SK-N-SH (cell line): ENCODE measurements at regions not wholly inside any gene's neighbourhood (a gene's known extent, or its start where the extent isn't known, plus 50 kb on each side); places are given as distances from the start of the nearest gene placed in this dataset.
"Not testable (repeated sequence)": the region's sequence is repeated elsewhere in the genome, so short reads cannot be mapped to it uniquely, and the experiment has no call there.

Source experiments
- CTCF ChIA-PET: fragments of 300-600, 350-600 bp; formaldehyde crosslinking; extraction: SDS; loops from one replicate; lab custom pipeline; 2021; lab: Yijun Ruan, JAX
- POLR2A ChIA-PET: fragments of 350-600 bp; sonication (Branson Sonifier 250); formaldehyde crosslinking; extraction: SDS; loops from one replicate; lab custom pipeline; 2020; ENCODE audit warnings: antibody characterized with exemption, inconsistent platforms; lab: Yijun Ruan, JAX
- DNase-seq: peaks from one replicate; pipeline ENCODE4 v3.0.0; 2012
- H2AFZ ChIP-seq: fragments of 200-600 bp; sonication (generic); 2 replicates; pipeline ENCODE4 v1.8.1; 2016; ENCODE audit warnings: antibody characterized with exemption, mild to moderate bottlenecking, low read depth
- H3F3A ChIP-seq: fragments of 200-600 bp; sonication (generic); replicated peaks from 2 replicates; pipeline ENCODE3; 2016; ENCODE audit warnings: antibody characterized with exemption, mild to moderate bottlenecking; ENCODE audit not compliant: insufficient read depth
- H3K27ac ChIP-seq, 2 experiments: fragments of 200-500 bp in 1 of 2; fragments of 200-600 bp in 1 of 2; sonication (Bioruptor generic) in 1 of 2; sonication (generic), shearing (Covaris generic) in 1 of 2; 2 replicates each; pipeline versions ENCODE4 v1.5.1 to v1.6.1; 2014 to 2016; ENCODE audit warnings: low read depth in 2 of 2, inconsistent platforms in 1 of 2, low read length in 1 of 2, mild to moderate bottlenecking in 1 of 2, mixed read lengths in 1 of 2
- H3K27me3 ChIP-seq: fragments of 200-600 bp; sonication (generic), shearing (Covaris generic); 2 replicates; pipeline ENCODE4 v1.6.1; 2016; ENCODE audit warnings: mixed run types; ENCODE audit not compliant: insufficient read depth
- H3K36me3 ChIP-seq, 2 experiments: fragments of 200-500 bp in 1 of 2; fragments of 200-600 bp in 1 of 2; sonication (Bioruptor generic) in 1 of 2; sonication (generic) in 1 of 2; replicated peaks in 1 of 2; 2 replicates each; pipeline versions ENCODE3 to v1.5.1; 2014 to 2016; ENCODE audit warnings: low read length in 1 of 2, mild to moderate bottlenecking in 1 of 2; ENCODE audit not compliant: insufficient read depth in 2 of 2, control insufficient read depth in 1 of 2
- H3K4me1 ChIP-seq, 2 experiments: fragments of 200-500 bp in 1 of 2; fragments of 200-600 bp in 1 of 2; sonication (Bioruptor generic) in 1 of 2; sonication (generic), shearing (Covaris generic) in 1 of 2; 2 replicates each; pipeline versions ENCODE4 v1.5.1 to v1.6.1; 2014 to 2016; ENCODE audit warnings: low read depth in 1 of 2, low read length in 1 of 2, mixed run types in 1 of 2; ENCODE audit not compliant: insufficient read depth in 2 of 2, control insufficient read depth in 1 of 2
- H3K4me2 ChIP-seq: fragments of 200-600 bp; sonication (generic), shearing (Covaris generic); 2 replicates; pipeline ENCODE4 v1.6.1; 2017; ENCODE audit warnings: mixed run types
- H3K4me3 ChIP-seq, 2 experiments: fragments of 200-500 bp in 1 of 2; fragments of 200-600 bp in 1 of 2; sonication (Bioruptor generic) in 1 of 2; sonication (generic), shearing (Covaris generic) in 1 of 2; 2 replicates each; pipeline versions ENCODE4 v1.5.1 to v1.8.1; 2014 to 2016; ENCODE audit warnings: low read depth in 2 of 2, inconsistent platforms in 1 of 2, low read length in 1 of 2, mild to moderate bottlenecking in 1 of 2, mixed read lengths in 1 of 2, moderate library complexity in 1 of 2
- H3K79me2 ChIP-seq: fragments of 200-600 bp; sonication (generic); 2 replicates; pipeline ENCODE4 v1.8.1; 2017; ENCODE audit warnings: mild to moderate bottlenecking; ENCODE audit not compliant: insufficient read depth
- H3K9ac ChIP-seq: fragments of 200-600 bp; sonication (generic); 2 replicates; pipeline ENCODE4 v1.6.1; 2017; ENCODE audit warnings: mixed run types
- H3K9me2 ChIP-seq: fragments of 200-600 bp; sonication (generic); 2 replicates; pipeline ENCODE4 v1.6.1; 2017; ENCODE audit warnings: mixed run types
- H3K9me3 ChIP-seq: fragments of 200-600 bp; sonication (generic); 2 replicates; pipeline ENCODE4 v1.6.1; 2017; ENCODE audit warnings: mixed run types, mild to moderate bottlenecking, moderate library complexity
- H4K20me1 ChIP-seq: fragments of 200-600 bp; sonication (generic); 2 replicates; pipeline ENCODE4 v1.6.1; 2017; ENCODE audit warnings: mild to moderate bottlenecking, mixed run types; ENCODE audit not compliant: insufficient read depth
- WGBS: methylation state at CpG from one replicate; pipeline ENCODE4 v1.1.6; 2017; ENCODE audit warnings: low lambda C conversion rate; 5-methylcytosine and 5-hydroxymethylcytosine counted together

GRCh38 chr20:30378721-30379120 lies 878.7 kb upstream of the DEFB115 start:
- H3F3A ChIP-seq, H3K27ac ChIP-seq, H3K9me2 ChIP-seq, H2AFZ ChIP-seq, CTCF ChIA-PET, H3K4me3 ChIP-seq, H4K20me1 ChIP-seq, POLR2A ChIA-PET, H3K9ac ChIP-seq, H3K9me3 ChIP-seq, H3K27me3 ChIP-seq, H3K4me2 ChIP-seq, DNase-seq, H3K4me1 ChIP-seq: not testable (repeated sequence)
- Histone ChIP-seq H3K79me2 (peaks cover 25% of the 10 kb centered on the region), H3K36me3 (peaks cover 3 to 10% of the 10 kb centered on the region in 2 experiments)
- WGBS, result 100% methylated on average over 1 of the region's 1 CpG

GRCh38 chr20:30384841-30385240 lies 872.6 kb upstream of the DEFB115 start:
- H3K4me3 ChIP-seq, H3K9me3 ChIP-seq, H3K9ac ChIP-seq, POLR2A ChIA-PET, H3K9me2 ChIP-seq, H3K27me3 ChIP-seq, H3F3A ChIP-seq, H3K4me1 ChIP-seq, H2AFZ ChIP-seq, H3K4me2 ChIP-seq, CTCF ChIA-PET, DNase-seq, H4K20me1 ChIP-seq, H3K27ac ChIP-seq: not testable (repeated sequence)
- 75% methylated on average over 6 of the region's 6 CpGs for WGBS
- peaks cover 19% of the 10 kb centered on the region for H3K79me2 ChIP-seq
- H3K36me3 ChIP-seq, result peaks cover 6 to 23% of the 10 kb centered on the region in 2 experiments

DNA sequence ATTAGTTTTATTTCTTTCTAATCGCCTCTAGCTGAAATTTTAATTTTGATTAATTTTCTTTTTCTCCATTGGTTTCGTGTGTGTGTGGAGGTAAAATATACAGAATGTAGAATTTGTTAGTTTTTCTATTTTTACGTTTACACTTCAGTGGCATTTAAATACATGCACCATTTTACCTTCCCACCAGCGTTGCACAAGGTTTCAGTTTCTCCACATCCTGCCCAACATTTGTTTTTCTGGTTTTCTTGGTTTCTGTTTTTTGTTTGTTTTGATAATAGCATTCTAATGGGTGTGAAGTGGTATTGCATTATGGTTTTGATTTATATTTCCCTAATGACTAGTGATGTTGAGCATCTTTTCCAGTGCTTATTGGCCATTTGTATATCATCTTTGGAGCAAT lies 871.4 kb upstream of the DEFB115 start:
- H3K9me2 ChIP-seq, H4K20me1 ChIP-seq, H2AFZ ChIP-seq, H3K9ac ChIP-seq, H3K27ac ChIP-seq, H3F3A ChIP-seq, H3K4me1 ChIP-seq, H3K4me2 ChIP-seq, H3K27me3 ChIP-seq, H3K4me3 ChIP-seq, POLR2A ChIA-PET, DNase-seq, H3K9me3 ChIP-seq, CTCF ChIA-PET: not testable (repeated sequence)
- peaks cover 16% of the 10 kb centered on the region for H3K79me2 ChIP-seq
- WGBS, result 98% methylated on average over 4 of the region's 4 CpGs
- H3K36me3 ChIP-seq, result peaks cover 5 to 29% of the 10 kb centered on the region in 2 experiments

- H3K4me2 ChIP-seq, H3F3A ChIP-seq, DNase-seq, H2AFZ ChIP-seq, H3K27ac ChIP-seq, H3K4me3 ChIP-seq, CTCF ChIA-PET, POLR2A ChIA-PET, H4K20me1 ChIP-seq, H3K9me3 ChIP-seq, H3K4me1 ChIP-seq, H3K9ac ChIP-seq, H3K79me2 ChIP-seq, H3K9me2 ChIP-seq, H3K27me3 ChIP-seq: not testable (repeated sequence)
- WGBS, result 93% methylated on average over 4 of the region's 4 CpGs
- peaks cover 9 to 26% of the 10 kb centered on the region in 2 experiments for H3K36me3 ChIP-seq
Measured at GRCh38 chr20:30387823-30388222, 869.6 kb upstream of the DEFB115 start.

- POLR2A ChIA-PET, H3K79me2 ChIP-seq, H2AFZ ChIP-seq, H3K27me3 ChIP-seq, H3K9me3 ChIP-seq, H3K27ac ChIP-seq, H3K4me2 ChIP-seq, CTCF ChIA-PET, H3F3A ChIP-seq, H3K9ac ChIP-seq, H4K20me1 ChIP-seq, H3K4me3 ChIP-seq, H3K9me2 ChIP-seq, H3K4me1 ChIP-seq, DNase-seq: not testable (repeated sequence)
- peaks cover 14 to 28% of the 10 kb centered on the region in 2 experiments for H3K36me3 ChIP-seq
- 94% methylated on average over 1 of the region's 1 CpG for WGBS
Measured at GRCh38 chr20:30393523-30393922, 863.9 kb upstream of the DEFB115 start.

DNA sequence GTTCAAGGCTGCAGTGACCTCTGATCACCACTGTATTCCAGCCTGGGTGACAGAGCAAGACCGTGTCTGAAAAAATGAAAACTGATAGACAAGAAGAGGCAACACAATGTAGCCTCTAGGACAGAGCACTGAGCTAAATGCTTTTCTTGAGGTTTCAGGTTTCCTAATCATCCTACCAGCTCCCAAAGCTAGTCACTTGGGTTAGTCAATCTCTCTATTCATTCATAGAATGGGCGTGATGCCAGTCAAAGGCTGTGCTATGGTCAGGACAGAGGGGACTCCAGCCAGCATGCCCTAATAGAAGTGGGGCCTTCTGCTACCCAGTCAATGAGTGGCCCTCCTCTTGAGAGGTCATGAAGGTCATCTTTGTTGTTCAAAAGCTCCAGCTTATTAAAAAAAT lies 860.4 kb upstream of the DEFB115 start:
- H3K4me3 ChIP-seq, H4K20me1 ChIP-seq, H3K9me2 ChIP-seq, H3K4me1 ChIP-seq, H3F3A ChIP-seq, H3K9ac ChIP-seq, CTCF ChIA-PET, H3K27ac ChIP-seq, POLR2A ChIA-PET, H2AFZ ChIP-seq, H3K27me3 ChIP-seq, H3K9me3 ChIP-seq, DNase-seq, H3K79me2 ChIP-seq, H3K4me2 ChIP-seq: not testable (repeated sequence)
- 89% methylated on average over 2 of the region's 2 CpGs for WGBS
- peaks cover 10 to 21% of the 10 kb centered on the region in 2 experiments for H3K36me3 ChIP-seq

DNA sequence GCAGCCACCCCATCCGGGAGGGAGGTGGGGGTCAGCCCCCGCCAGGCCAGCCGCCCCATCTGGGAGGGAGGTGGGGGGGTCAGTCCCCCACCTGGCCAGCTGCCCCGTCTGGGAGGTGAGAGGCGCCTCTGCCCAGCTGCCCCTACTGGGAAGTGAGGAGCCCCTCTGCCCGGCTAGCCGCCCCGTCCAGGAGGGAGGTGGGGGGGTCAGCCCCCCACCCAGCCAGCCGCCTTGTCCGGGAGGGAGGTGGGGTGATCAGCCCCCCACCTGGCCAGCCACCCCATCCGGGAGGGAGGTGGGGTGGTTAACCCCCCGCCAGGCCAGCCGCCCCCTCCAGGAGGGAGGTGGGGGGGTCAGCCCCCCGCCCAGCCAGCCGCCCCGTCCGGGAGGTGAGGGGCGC lies 852.4 kb upstream of the DEFB115 start:
- CTCF ChIA-PET, result not testable (repeated sequence)

More for the DNA sequence above, 852.4 kb upstream of the DEFB115 start:
- H3K27me3 ChIP-seq, H3K79me2 ChIP-seq, H3K9me3 ChIP-seq, POLR2A ChIA-PET, DNase-seq, H3K9ac ChIP-seq, H4K20me1 ChIP-seq, H3K27ac ChIP-seq, H3K36me3 ChIP-seq, H3K9me2 ChIP-seq, H3K4me2 ChIP-seq, H3F3A ChIP-seq, H3K4me3 ChIP-seq, H2AFZ ChIP-seq, H3K4me1 ChIP-seq: not testable (repeated sequence)
- no CpG with 5 or more reads among the region's 18 CpGs for WGBS
